HepG2 (cell line): ENCODE measurements at regions not wholly inside any gene's neighbourhood (a gene's known extent, or its start where the extent isn't known, plus 50 kb on each side); places are given as distances from the start of the nearest gene placed in this dataset.

ENCODE experiments used
- FIP1L1 ChIP-seq: fragments of 200-400 bp; formaldehyde crosslinking; IDR thresholded peaks from 2 replicates; pipeline ENCODE4 v1.6.1; 2018; ENCODE audit warnings: low read depth, mild to moderate bottlenecking, low read length, moderate library complexity, borderline replicate concordance; ENCODE audit not compliant: insufficient read depth
- HOXA5 ChIP-seq: sonication (generic); formaldehyde crosslinking; IDR thresholded peaks from 2 replicates; pipeline ENCODE4 v1.4.0; 2020; ENCODE audit warnings: missing genetic modification reagents
- NFKB2 ChIP-seq: sonication (generic); formaldehyde crosslinking; IDR thresholded peaks from 2 replicates; pipeline ENCODE4 v1.4.0; 2020; ENCODE audit warnings: missing genetic modification reagents, borderline replicate concordance
- PHF5A ChIP-seq: IDR thresholded peaks from one replicate; pipeline ENCODE4 v1.6.1; 2018; ENCODE audit warnings: low read depth, missing genetic modification reagents; ENCODE audit not compliant: unreplicated experiment
- POLR2AphosphoS5 ChIP-seq: IDR thresholded peaks from 2 replicates; pipeline ENCODE4 v1.6.1; 2012; ENCODE audit warnings: low read depth, low read length
- RBM39 ChIP-seq: fragments of 200-400 bp; formaldehyde crosslinking; IDR thresholded peaks from one replicate; pipeline ENCODE4 v1.6.1; 2018; ENCODE audit warnings: antibody characterized with exemption, mild to moderate bottlenecking, low read depth, low read length; ENCODE audit not compliant: poor library complexity, severe bottlenecking
- RFX3 ChIP-seq: IDR thresholded peaks from 2 replicates; pipeline ENCODE4 v1.6.1; 2016; ENCODE audit warnings: missing biosample characterization, missing genetic modification reagents
- SIN3A ChIP-seq: IDR thresholded peaks from 2 replicates; pipeline ENCODE4 v1.6.1; 2011; ENCODE audit warnings: low read depth, mild to moderate bottlenecking, control low read depth, low read length, borderline replicate concordance
- TGIF2 ChIP-seq: IDR thresholded peaks from 2 replicates; pipeline ENCODE4 v1.6.1; 2016; ENCODE audit warnings: control low read depth, missing compliant biosample characterization
- ZC3H13 ChIP-seq: sonication (generic); formaldehyde crosslinking; IDR thresholded peaks from 2 replicates; pipeline ENCODE4 v1.8.1; 2023; ENCODE audit warnings: mild to moderate bottlenecking, missing genetic modification reagents, moderate library complexity
- ZFP82 ChIP-seq: sonication (generic); formaldehyde crosslinking; IDR thresholded peaks from 2 replicates; pipeline ENCODE4 v1.5.1; 2020; ENCODE audit warnings: mild to moderate bottlenecking, missing genetic modification reagents, borderline replicate concordance
- ZFX ChIP-seq: sonication (generic); formaldehyde crosslinking; IDR thresholded peaks from 2 replicates; pipeline ENCODE4 v1.4.0; 2020; ENCODE audit warnings: mild to moderate bottlenecking, low read depth, missing genetic modification reagents, moderate library complexity
- ZNF446 ChIP-seq: sonication (generic); formaldehyde crosslinking; IDR thresholded peaks from 2 replicates; pipeline ENCODE4 v1.5.0; 2020; ENCODE audit warnings: mild to moderate bottlenecking, missing genetic modification reagents
- ZNF546 ChIP-seq: sonication (generic); formaldehyde crosslinking; conservative IDR thresholded peaks from 2 replicates; pipeline ENCODE4 v1.8.1; 2023; ENCODE audit warnings: mild to moderate bottlenecking, missing genetic modification reagents
- ZNF589 ChIP-seq: sonication (generic); formaldehyde crosslinking; conservative IDR thresholded peaks from 2 replicates; pipeline ENCODE4 v1.8.0; 2022; ENCODE audit warnings: mild to moderate bottlenecking, moderate library complexity, missing genetic modification reagents
- ZNF607 ChIP-seq: sonication (generic); formaldehyde crosslinking; IDR thresholded peaks from 2 replicates; pipeline ENCODE4 v1.5.1; 2020; ENCODE audit warnings: missing genetic modification reagents, mild to moderate bottlenecking, borderline replicate concordance
- TF ChIP-seq, protein P1 (sequence below): sonication (generic); formaldehyde crosslinking; IDR thresholded peaks from 2 replicates; pipeline ENCODE4 v1.4.0; 2020; ENCODE audit warnings: missing genetic modification reagents
- TF ChIP-seq, protein P2 (sequence below): sonication (generic); formaldehyde crosslinking; IDR thresholded peaks from 2 replicates; pipeline ENCODE4 v1.4.0; 2020; ENCODE audit warnings: missing genetic modification reagents
- TF ChIP-seq, protein P3 (sequence below): sonication (generic); formaldehyde crosslinking; IDR thresholded peaks from 2 replicates; pipeline ENCODE4 v1.4.0; 2020; ENCODE audit warnings: mild to moderate bottlenecking, missing genetic modification reagents
- TF ChIP-seq, protein P4 (sequence below): sonication (generic); formaldehyde crosslinking; IDR thresholded peaks from 2 replicates; pipeline ENCODE4 v1.8.1; 2023; ENCODE audit warnings: missing genetic modification reagents, inconsistent platforms, borderline replicate concordance

DNA sequence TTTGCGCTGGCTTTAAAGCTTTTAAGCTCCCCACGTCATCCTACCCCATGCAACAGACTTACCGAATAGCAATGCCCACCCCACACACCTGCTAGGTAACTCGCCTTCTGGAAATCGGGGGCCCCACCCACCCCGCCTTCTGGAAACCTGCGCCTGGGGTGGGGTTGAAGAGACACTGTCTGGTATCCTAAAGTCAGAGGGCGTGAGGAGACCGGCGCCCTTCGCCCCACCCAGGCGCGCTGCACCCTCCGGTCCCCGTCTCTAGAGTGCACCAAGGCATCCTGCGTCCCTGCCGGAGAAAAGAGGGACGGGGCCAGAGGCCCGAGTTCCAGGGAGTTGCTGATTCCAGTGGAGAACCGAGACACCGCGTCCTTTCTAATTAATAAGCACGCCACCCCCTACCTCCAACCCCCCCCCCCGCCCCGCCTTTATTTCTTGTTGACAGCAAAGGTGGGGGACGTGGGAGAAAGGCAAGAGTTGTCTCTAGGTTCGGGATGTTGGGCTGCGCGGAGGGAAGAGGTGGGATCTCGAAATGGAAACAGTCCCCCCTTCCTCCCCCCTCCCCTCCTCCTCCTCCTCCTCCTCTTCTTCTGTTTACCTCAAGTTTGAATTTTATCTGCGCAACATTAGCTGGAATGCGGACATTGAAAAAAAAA, 220.9 kb upstream of the MKLN1 start (continued):
- TF ChIP-seq TGIF2 (CRISPR knock-in tag) (peak; percentile 6; the same call in 1 of the 2 replicates), PHF5A (CRISPR knock-in tag) (no peak), RBM39 (peak; percentile 46), NFKB2 (CRISPR knock-in tag) (no peak), ZNF546 (CRISPR knock-in tag) (peak; percentile 51; the same call in 1 of the 2 replicates), ZFP82 (0 out of 2 replicates have a peak, but pooled peaks have one; percentile 3), POLR2AphosphoS5 (no peak), ZNF607 (CRISPR knock-in tag) (no peak), ZNF446 (CRISPR knock-in tag) (0 out of 2 replicates have a peak, but pooled peaks have one; percentile 6), RFX3 (CRISPR knock-in tag) (no peak), SIN3A (0 out of 2 replicates have a peak, but pooled peaks have one; percentile 13), ZNF589 (peak; percentile 34; the same call in 1 of the 2 replicates), ZFX (CRISPR knock-in tag) (peak; percentile 4; the same call in 1 of the 2 replicates), ZC3H13 (CRISPR knock-in tag) (no peak; the same call in none of the 2 replicates), FIP1L1 (peak; percentile 10; the same call in 1 of the 2 replicates), HOXA5 (0 out of 2 replicates have a peak, but pooled peaks have one; percentile 2)
- TF ChIP-seq, protein P1, sequence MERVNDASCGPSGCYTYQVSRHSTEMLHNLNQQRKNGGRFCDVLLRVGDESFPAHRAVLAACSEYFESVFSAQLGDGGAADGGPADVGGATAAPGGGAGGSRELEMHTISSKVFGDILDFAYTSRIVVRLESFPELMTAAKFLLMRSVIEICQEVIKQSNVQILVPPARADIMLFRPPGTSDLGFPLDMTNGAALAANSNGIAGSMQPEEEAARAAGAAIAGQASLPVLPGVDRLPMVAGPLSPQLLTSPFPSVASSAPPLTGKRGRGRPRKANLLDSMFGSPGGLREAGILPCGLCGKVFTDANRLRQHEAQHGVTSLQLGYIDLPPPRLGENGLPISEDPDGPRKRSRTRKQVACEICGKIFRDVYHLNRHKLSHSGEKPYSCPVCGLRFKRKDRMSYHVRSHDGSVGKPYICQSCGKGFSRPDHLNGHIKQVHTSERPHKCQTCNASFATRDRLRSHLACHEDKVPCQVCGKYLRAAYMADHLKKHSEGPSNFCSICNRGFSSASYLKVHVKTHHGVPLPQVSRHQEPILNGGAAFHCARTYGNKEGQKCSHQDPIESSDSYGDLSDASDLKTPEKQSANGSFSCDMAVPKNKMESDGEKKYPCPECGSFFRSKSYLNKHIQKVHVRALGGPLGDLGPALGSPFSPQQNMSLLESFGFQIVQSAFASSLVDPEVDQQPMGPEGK: 0 out of 2 replicates have a peak, but pooled peaks have one; percentile 22
- TF ChIP-seq, protein P2, sequence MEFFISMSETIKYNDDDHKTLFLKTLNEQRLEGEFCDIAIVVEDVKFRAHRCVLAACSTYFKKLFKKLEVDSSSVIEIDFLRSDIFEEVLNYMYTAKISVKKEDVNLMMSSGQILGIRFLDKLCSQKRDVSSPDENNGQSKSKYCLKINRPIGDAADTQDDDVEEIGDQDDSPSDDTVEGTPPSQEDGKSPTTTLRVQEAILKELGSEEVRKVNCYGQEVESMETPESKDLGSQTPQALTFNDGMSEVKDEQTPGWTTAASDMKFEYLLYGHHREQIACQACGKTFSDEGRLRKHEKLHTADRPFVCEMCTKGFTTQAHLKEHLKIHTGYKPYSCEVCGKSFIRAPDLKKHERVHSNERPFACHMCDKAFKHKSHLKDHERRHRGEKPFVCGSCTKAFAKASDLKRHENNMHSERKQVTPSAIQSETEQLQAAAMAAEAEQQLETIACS: no peak
- TF ChIP-seq, protein P3, sequence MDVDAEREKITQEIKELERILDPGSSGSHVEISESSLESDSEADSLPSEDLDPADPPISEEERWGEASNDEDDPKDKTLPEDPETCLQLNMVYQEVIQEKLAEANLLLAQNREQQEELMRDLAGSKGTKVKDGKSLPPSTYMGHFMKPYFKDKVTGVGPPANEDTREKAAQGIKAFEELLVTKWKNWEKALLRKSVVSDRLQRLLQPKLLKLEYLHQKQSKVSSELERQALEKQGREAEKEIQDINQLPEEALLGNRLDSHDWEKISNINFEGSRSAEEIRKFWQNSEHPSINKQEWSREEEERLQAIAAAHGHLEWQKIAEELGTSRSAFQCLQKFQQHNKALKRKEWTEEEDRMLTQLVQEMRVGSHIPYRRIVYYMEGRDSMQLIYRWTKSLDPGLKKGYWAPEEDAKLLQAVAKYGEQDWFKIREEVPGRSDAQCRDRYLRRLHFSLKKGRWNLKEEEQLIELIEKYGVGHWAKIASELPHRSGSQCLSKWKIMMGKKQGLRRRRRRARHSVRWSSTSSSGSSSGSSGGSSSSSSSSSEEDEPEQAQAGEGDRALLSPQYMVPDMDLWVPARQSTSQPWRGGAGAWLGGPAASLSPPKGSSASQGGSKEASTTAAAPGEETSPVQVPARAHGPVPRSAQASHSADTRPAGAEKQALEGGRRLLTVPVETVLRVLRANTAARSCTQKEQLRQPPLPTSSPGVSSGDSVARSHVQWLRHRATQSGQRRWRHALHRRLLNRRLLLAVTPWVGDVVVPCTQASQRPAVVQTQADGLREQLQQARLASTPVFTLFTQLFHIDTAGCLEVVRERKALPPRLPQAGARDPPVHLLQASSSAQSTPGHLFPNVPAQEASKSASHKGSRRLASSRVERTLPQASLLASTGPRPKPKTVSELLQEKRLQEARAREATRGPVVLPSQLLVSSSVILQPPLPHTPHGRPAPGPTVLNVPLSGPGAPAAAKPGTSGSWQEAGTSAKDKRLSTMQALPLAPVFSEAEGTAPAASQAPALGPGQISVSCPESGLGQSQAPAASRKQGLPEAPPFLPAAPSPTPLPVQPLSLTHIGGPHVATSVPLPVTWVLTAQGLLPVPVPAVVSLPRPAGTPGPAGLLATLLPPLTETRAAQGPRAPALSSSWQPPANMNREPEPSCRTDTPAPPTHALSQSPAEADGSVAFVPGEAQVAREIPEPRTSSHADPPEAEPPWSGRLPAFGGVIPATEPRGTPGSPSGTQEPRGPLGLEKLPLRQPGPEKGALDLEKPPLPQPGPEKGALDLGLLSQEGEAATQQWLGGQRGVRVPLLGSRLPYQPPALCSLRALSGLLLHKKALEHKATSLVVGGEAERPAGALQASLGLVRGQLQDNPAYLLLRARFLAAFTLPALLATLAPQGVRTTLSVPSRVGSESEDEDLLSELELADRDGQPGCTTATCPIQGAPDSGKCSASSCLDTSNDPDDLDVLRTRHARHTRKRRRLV (CRISPR knock-in tag): 0 out of 2 replicates have a peak, but pooled peaks have one; percentile 15
- TF ChIP-seq, protein P4, sequence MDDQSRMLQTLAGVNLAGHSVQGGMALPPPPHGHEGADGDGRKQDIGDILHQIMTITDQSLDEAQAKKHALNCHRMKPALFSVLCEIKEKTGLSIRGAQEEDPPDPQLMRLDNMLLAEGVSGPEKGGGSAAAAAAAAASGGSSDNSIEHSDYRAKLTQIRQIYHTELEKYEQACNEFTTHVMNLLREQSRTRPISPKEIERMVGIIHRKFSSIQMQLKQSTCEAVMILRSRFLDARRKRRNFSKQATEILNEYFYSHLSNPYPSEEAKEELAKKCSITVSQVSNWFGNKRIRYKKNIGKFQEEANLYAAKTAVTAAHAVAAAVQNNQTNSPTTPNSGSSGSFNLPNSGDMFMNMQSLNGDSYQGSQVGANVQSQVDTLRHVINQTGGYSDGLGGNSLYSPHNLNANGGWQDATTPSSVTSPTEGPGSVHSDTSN: no peak
